ENCODE measurements at regions not wholly inside any gene's neighbourhood (a gene's known extent, or its start where the extent isn't known, plus 50 kb on each side); places are given as distances from the start of the nearest gene placed in this dataset.

DNA sequence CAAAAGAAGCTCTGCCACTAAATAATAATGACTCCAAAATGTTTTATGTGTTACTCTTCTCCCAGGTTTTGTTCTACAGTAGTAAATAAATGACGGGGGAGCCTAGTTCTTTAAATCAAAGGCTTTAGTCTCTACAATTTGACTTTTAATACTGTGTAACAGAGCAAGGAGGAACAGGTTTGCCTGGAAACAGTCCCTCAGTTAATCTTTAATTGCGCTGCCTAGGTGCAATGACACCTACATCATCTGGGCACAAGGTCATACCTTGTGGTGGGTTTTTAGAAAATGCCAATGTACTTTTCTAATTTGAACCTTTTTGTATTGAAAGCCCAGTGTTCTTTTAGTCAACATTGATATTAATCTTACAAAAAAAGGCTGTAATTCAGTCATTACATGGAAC lies 287.3 kb upstream of the SETBP1 start:
- no peak for TF ChIP-seq EZH2 (IDR thresholded peaks at IDR 0.05)
- no peak for TF ChIP-seq POLR2AphosphoS5 (IDR thresholded peaks at IDR 0.05; ENCODE audit: borderline replicate concordance, low read depth, low read length)

All from SK-N-MC (cell line).